H1 (cell line): ENCODE measurements at regions not wholly inside any gene's neighbourhood (a gene's known extent, or its start where the extent isn't known, plus 50 kb on each side); places are given as distances from the start of the nearest gene placed in this dataset.
"Not testable (repeated sequence)": the region's sequence is repeated elsewhere in the genome, so short reads cannot be mapped to it uniquely, and the experiment has no call there.

Source experiments
- CTCF ChIA-PET: fragments of 300-600 bp; sonication (Branson Sonifier 250); formaldehyde crosslinking; loops from one replicate; lab custom pipeline; 2021; ENCODE audit not compliant: partially characterized antibody; lab: Charles Lee
- POLR2A ChIA-PET: fragments of 300-600 bp; sonication (Branson Sonifier 250); formaldehyde crosslinking; loops from one replicate; lab custom pipeline; 2021; ENCODE audit warnings: inconsistent platforms; ENCODE audit not compliant: partially characterized antibody; lab: Charles Lee
- DNase-seq, 2 experiments: peaks; one replicate each; pipeline versions ENCODE4 v3.0.0 to v3.0.0-alpha.2; 2010 to 2022; ENCODE audit warnings: low spot score in 2 of 2, low read depth in 1 of 2, mixed read lengths in 1 of 2
- FAIRE-seq: peaks from 2 replicates; lab custom pipeline; 2011; peaks lifted over from hg19 to GRCh38; lab: Jason Lieb, UNC
- H2AFZ ChIP-seq: 2 replicates; pipeline ENCODE4 v1.8.1; 2012; ENCODE audit warnings: low read length, inconsistent platforms
- H2AK5ac ChIP-seq: 2 replicates; pipeline ENCODE4 v1.6.1; 2013; ENCODE audit warnings: low read depth, low read length
- H2BK120ac ChIP-seq: replicated peaks from 2 replicates; pipeline ENCODE3; 2013; ENCODE audit warnings: low read depth, low read length, inconsistent platforms
- H2BK12ac ChIP-seq: 2 replicates; pipeline ENCODE4 v1.6.1; 2013; ENCODE audit warnings: low read depth, low read length
- H2BK15ac ChIP-seq: 2 replicates; pipeline ENCODE4 v1.6.1; 2013; ENCODE audit warnings: low read length
- H2BK20ac ChIP-seq: 2 replicates; pipeline ENCODE4 v1.6.1; 2013; ENCODE audit warnings: low read length
- H2BK5ac ChIP-seq: 2 replicates; pipeline ENCODE4 v1.6.1; 2013; ENCODE audit warnings: low read depth, low read length
- H3K14ac ChIP-seq: 2 replicates; pipeline ENCODE4 v1.6.1; 2013; ENCODE audit warnings: inconsistent platforms; ENCODE audit not compliant: insufficient read length
- H3K18ac ChIP-seq: 2 replicates; pipeline ENCODE4 v1.6.1; 2013; ENCODE audit warnings: low read length; ENCODE audit errors: extremely low read depth
- H3K23ac ChIP-seq: 2 replicates; pipeline ENCODE4 v1.6.1; 2013; ENCODE audit warnings: inconsistent platforms; ENCODE audit not compliant: insufficient read length
- H3K23me2 ChIP-seq: 2 replicates; pipeline ENCODE4 v1.6.1; 2013; ENCODE audit warnings: low read depth, low read length
- H3K27ac ChIP-seq: 2 replicates; pipeline ENCODE4 v1.6.1; 2011; ENCODE audit warnings: low read depth, low read length, inconsistent platforms
- H3K27me3 ChIP-seq, 4 experiments: replicated peaks in 1 of 4; 1 replicate in 1 of 4; 2 replicates in 3 of 4; pipeline versions ENCODE4 v1.6.1 to v1.8.1; 2011 to 2013; ENCODE audit warnings: low read length in 3 of 4, mild to moderate bottlenecking in 3 of 4, inconsistent platforms in 2 of 4, mixed read lengths in 2 of 4, moderate library complexity in 1 of 4; ENCODE audit not compliant: control insufficient read depth in 3 of 4, insufficient read depth in 3 of 4; ENCODE audit errors: extremely low read depth in 1 of 4
- H3K36me3 ChIP-seq, 4 experiments: 2 replicates each; pipeline versions ENCODE4 v1.6.1 to v1.8.1; 2011 to 2013; ENCODE audit warnings: mild to moderate bottlenecking in 4 of 4, low read length in 3 of 4, moderate library complexity in 2 of 4, control low read depth in 1 of 4, inconsistent platforms in 1 of 4; ENCODE audit not compliant: insufficient read depth in 4 of 4, control insufficient read depth in 2 of 4
- H3K4ac ChIP-seq: replicated peaks from 2 replicates; pipeline ENCODE3; 2013; ENCODE audit warnings: low read length, low read depth, mixed read lengths, inconsistent platforms; ENCODE audit not compliant: insufficient read length
- H3K4me1 ChIP-seq, 4 experiments: replicated peaks in 1 of 4; 1 replicate in 1 of 4; 2 replicates in 3 of 4; pipeline versions ENCODE4 v1.6.1 to v1.8.1; 2011 to 2013; ENCODE audit warnings: low read length in 3 of 4, inconsistent platforms in 2 of 4, mixed read lengths in 1 of 4; ENCODE audit not compliant: insufficient read depth in 4 of 4, control insufficient read depth in 3 of 4
- H3K4me2 ChIP-seq, 2 experiments: 2 replicates each; pipeline versions ENCODE4 v1.6.1 to v1.8.1; 2011 to 2013; ENCODE audit warnings: low read depth in 2 of 2, low read length in 2 of 2, control low read depth in 1 of 2, inconsistent platforms in 1 of 2, mild to moderate bottlenecking in 1 of 2; ENCODE audit not compliant: insufficient read depth in 1 of 2
- H3K4me3 ChIP-seq, 4 experiments: fragments of 200-600, 300-600 bp in 1 of 4; sonication (generic), shearing (Covaris generic), sonication (Bioruptor Twin) in 1 of 4; 2 replicates each; pipeline versions ENCODE4 v1.5.1 to v1.8.1; 2011 to 2016; ENCODE audit warnings: low read length in 4 of 4, low read depth in 3 of 4, control low read depth in 2 of 4, inconsistent platforms in 2 of 4, mild to moderate bottlenecking in 2 of 4, mixed read lengths in 1 of 4, moderate library complexity in 1 of 4; ENCODE audit not compliant: insufficient read depth in 2 of 4; ENCODE audit errors: extremely low read depth in 1 of 4
- H3K56ac ChIP-seq: replicated peaks from 2 replicates; pipeline ENCODE3; 2013; ENCODE audit warnings: low read depth, mild to moderate bottlenecking, mixed read lengths, low read length, inconsistent platforms; ENCODE audit not compliant: insufficient read length
- H3K79me1 ChIP-seq: 2 replicates; pipeline ENCODE4 v1.6.1; 2013; ENCODE audit warnings: low read depth, low read length, control low read depth
- H3K79me2 ChIP-seq, 2 experiments: 2 replicates each; pipeline versions ENCODE4 v1.6.1 to v1.8.1; 2012 to 2013; ENCODE audit warnings: low read length in 2 of 2, mild to moderate bottlenecking in 2 of 2, inconsistent platforms in 1 of 2; ENCODE audit not compliant: insufficient read depth in 2 of 2, control insufficient read depth in 1 of 2
- H3K9ac ChIP-seq, 4 experiments: replicated peaks in 1 of 4; 1 replicate in 1 of 4; 2 replicates in 3 of 4; pipeline versions ENCODE4 v1.6.1 to v1.8.1; 2011 to 2013; ENCODE audit warnings: low read depth in 3 of 4, low read length in 3 of 4, control low read depth in 2 of 4, mild to moderate bottlenecking in 2 of 4, moderate library complexity in 2 of 4, inconsistent platforms in 1 of 4; ENCODE audit errors: extremely low read depth in 1 of 4
- H3K9me3 ChIP-seq, 2 experiments: 2 replicates each; pipeline versions ENCODE4 v1.6.1 to v1.8.1; 2012 to 2013; ENCODE audit warnings: mild to moderate bottlenecking in 2 of 2, moderate library complexity in 2 of 2, control low read depth in 1 of 2, inconsistent platforms in 1 of 2, low read depth in 1 of 2, low read length in 1 of 2, mixed read lengths in 1 of 2; ENCODE audit not compliant: insufficient read depth in 2 of 2
- H4K20me1 ChIP-seq, 2 experiments: replicated peaks in 1 of 2; 2 replicates each; pipeline versions ENCODE3 to v1.8.1; 2011 to 2013; ENCODE audit warnings: inconsistent platforms in 2 of 2, low read length in 2 of 2, mild to moderate bottlenecking in 1 of 2; ENCODE audit not compliant: insufficient read depth in 2 of 2, control insufficient read depth in 1 of 2
- H4K5ac ChIP-seq: 2 replicates; pipeline ENCODE4 v1.6.1; 2013; ENCODE audit warnings: low read length, low read depth, mixed read lengths, inconsistent platforms; ENCODE audit not compliant: insufficient read length
- H4K8ac ChIP-seq: 2 replicates; pipeline ENCODE4 v1.8.0; 2013; ENCODE audit warnings: mild to moderate bottlenecking, moderate library complexity, low read length, inconsistent platforms; ENCODE audit not compliant: insufficient read depth; ENCODE audit errors: extremely low read depth
- H4K91ac ChIP-seq: replicated peaks from 2 replicates; pipeline ENCODE3; 2013; ENCODE audit warnings: low read length, mixed read lengths, inconsistent platforms; ENCODE audit not compliant: insufficient read length
- E2F6 ChIP-seq: IDR thresholded peaks from 2 replicates; pipeline ENCODE4 v1.6.1; 2012; ENCODE audit warnings: inconsistent platforms

GRCh38 chr3:4198491-4198890 is 104.7 kb upstream of the SETMAR start (continued):
- no peak for TF ChIP-seq E2F6

DNA sequence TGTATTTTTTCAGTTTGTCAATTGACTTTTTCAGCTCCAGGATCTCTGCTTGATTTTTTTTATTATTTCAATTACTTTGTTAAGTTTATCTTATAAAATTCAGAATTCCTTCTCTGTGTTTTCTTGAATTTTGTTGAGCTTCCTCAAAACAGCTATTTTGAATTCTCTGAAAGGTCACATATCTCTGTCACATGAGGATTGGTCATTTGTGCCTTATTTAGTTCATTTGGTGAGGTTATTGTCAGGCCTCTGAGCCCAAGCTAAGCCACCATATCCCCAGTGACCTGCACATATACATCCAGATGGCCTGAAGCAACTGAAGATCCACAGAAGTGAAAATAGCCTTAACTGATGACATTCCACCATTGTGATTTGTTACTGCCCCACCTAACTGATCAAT is 98.4 kb upstream of the SETMAR start:
- H2BK20ac ChIP-seq, H3K9ac ChIP-seq, H3K79me1 ChIP-seq, H3K27ac ChIP-seq, DNase-seq, H3K9me3 ChIP-seq, H3K18ac ChIP-seq, H2BK120ac ChIP-seq, H3K4ac ChIP-seq, H3K23ac ChIP-seq, H4K8ac ChIP-seq, H3K79me2 ChIP-seq, H3K27me3 ChIP-seq, H3K4me2 ChIP-seq, H2AK5ac ChIP-seq, H4K20me1 ChIP-seq, H4K91ac ChIP-seq, H4K5ac ChIP-seq, H2BK15ac ChIP-seq, H2BK5ac ChIP-seq, H3K4me1 ChIP-seq, H3K23me2 ChIP-seq, H3K56ac ChIP-seq, H3K36me3 ChIP-seq, H3K14ac ChIP-seq, H3K4me3 ChIP-seq, H2AFZ ChIP-seq, FAIRE-seq, H2BK12ac ChIP-seq: not testable (repeated sequence)
- POLR2A ChIA-PET = interaction anchor here (0.6 kb wide), 1 partner anchor 103 kb away, joined by 3 read pairs; no protein-coding TSS in a partner anchor
- CTCF ChIA-PET = interaction anchor here (1.1 kb wide), 1 partner anchor 10 kb away, joined by 3 read pairs; no protein-coding TSS in a partner anchor
